Prostate gland (tissue), 2 donors: ENCODE measurements at regions not wholly inside any gene's neighbourhood (a gene's known extent, or its start where the extent isn't known, plus 50 kb on each side); places are given as distances from the start of the nearest gene placed in this dataset.

Experiments used
- CTCF ChIP-seq, 4 experiments: fragments of 200-600 bp in 2 of 4; fragments of 450-650 bp in 2 of 4; sonication (generic) in 2 of 4; IDR thresholded peaks; 1 replicate in 3 of 4; 2 replicates in 1 of 4; pipeline ENCODE4 v1.5.1; 2016 to 2019; ENCODE audit warnings: antibody characterized with exemption in 4 of 4, mild to moderate bottlenecking in 2 of 4, moderate library complexity in 2 of 4
- POLR2A ChIP-seq: fragments of 450-650 bp; IDR thresholded peaks from one replicate; pipeline ENCODE4 v1.6.1; 2016; ENCODE audit warnings: antibody characterized with exemption, mild to moderate bottlenecking
- POLR2AphosphoS5 ChIP-seq: sonication (generic); formaldehyde crosslinking; IDR thresholded peaks from one replicate; pipeline ENCODE4 v1.6.1; 2017; ENCODE audit warnings: antibody characterized with exemption

DNA sequence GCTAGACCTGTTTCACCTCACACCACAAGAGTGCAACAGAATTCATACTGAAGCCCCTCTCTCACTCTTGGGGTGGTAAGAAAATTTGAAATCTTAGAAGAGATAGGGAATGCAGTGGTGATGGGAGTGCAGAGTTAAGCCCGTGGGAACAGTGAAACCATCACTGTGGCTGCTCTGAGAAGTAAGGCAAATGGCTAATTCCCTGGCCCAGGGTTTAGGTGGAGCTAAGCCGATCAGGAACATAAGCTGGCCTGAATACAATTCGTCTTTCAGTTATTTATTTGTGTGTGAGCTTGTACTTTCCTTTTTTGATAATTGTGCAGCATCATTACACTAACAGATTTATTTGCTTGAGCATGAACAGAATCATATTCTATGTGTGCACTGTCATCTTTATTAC lies 1070.6 kb downstream of the STPG2 start:
- TF ChIP-seq CTCF (IDR thresholded peaks at IDR 0.05) (no peak), POLR2AphosphoS5 (no peak), POLR2A (no peak)
